Spleen (tissue), 7 donors: ENCODE measurements at regions not wholly inside any gene's neighbourhood (a gene's known extent, or its start where the extent isn't known, plus 50 kb on each side); places are given as distances from the start of the nearest gene placed in this dataset.

Experiments
- CTCF ChIP-seq, 11 experiments: fragments of 200-600 bp in 7 of 11; fragments of 450-650 bp in 4 of 11; sonication (generic) in 4 of 11; IDR thresholded peaks in 8 of 11; conservative IDR thresholded peaks in 3 of 11; 1 replicate in 7 of 11; 2 replicates in 4 of 11; pipeline versions ENCODE4 v1.4.0 to v1.8.0; 2016 to 2021; ENCODE audit warnings: antibody characterized with exemption in 11 of 11, inconsistent platforms in 4 of 11, mild to moderate bottlenecking in 1 of 11
- POLR2A ChIP-seq, 3 donors: fragments of 450-650 bp; IDR thresholded peaks; one replicate each; pipeline ENCODE4 v1.5.1; 2017; ENCODE audit warnings: antibody characterized with exemption in 3 of 3, mild to moderate bottlenecking in 1 of 3
- POLR2AphosphoS5 ChIP-seq, 3 donors: sonication (generic); formaldehyde crosslinking; IDR thresholded peaks; one replicate each; pipeline ENCODE4 v1.5.1; 2017; ENCODE audit warnings: antibody characterized with exemption in 3 of 3
- donor health status: DM: no; HTN: no; CAD: no; lungs with moderate emphysema.
- donor health status: DM: no; HTN: no; CAD: no.
- donor health status: DM: no; HTN: no; CAD: no.

DNA sequence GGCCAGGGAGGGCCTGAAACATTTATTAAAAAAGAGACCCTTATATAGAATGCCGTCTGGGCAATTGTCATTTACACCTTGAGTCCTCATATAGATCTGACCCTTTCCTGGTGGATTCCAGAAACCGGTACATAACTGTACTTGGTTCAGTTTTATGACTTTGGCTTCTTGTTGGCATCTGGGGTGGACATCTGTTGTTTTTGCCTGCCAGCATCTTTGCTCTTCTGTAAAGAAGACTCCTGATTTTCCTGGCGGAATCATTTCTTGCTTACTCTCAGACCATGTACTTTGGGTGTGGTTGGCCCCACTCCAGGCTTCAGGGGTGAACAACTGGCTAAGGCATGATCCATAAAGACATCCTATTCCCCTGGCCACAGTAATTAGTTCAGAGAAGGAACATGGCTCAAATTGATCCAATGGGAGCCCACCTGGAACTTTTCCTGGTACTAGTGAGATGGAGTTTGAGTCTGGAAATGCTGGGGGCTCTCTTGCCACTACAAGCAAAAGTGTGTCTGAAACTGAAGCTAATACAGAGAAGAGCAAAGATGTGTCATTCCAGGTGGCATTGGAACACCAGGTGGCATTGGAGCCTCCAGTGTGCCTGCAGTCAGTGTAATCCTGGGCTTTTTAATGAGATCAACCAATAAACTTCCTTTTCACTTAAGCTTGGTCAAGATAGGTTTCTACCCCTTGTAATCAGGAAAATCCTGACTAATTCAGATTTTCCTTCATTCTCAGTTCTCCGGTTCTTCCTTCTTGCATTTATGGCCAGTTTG is 332.5 kb upstream of the CAMK1G start:
- TF ChIP-seq CTCF (IDR thresholded peaks at IDR 0.05 in 8 of 11, conservative IDR thresholded peaks at IDR 0.05 in 3 of 11) (no peak), POLR2A (IDR thresholded peaks at IDR 0.05) (no peak), POLR2AphosphoS5 (IDR thresholded peaks at IDR 0.05) (no peak)
